ENCODE measurements at regions not wholly inside any gene's neighbourhood (a gene's known extent, or its start where the extent isn't known, plus 50 kb on each side); places are given as distances from the start of the nearest gene placed in this dataset.

- ATAC-seq (no peak), DNase-seq (no peak)
- Mint-ChIP-seq H3K4me1 (peaks cover 95% of the 10 kb centered on the region), H3K27ac (no peak overlapping the region), H3K27me3 (no peaks in the 10 kb centered on the region), H3K4me3 (peak overlapping the region in 1 of 2 donors; percentile 78), H3K9me3 (peaks cover 0 to 10% of the 10 kb centered on the region in 2 donors)
These were observed 260.0 kb upstream of the CRY1 start for GRCh38 chr12:107353312-107353711.

- ATAC-seq: no peak
- Mint-ChIP-seq H3K4me3 (peak overlapping the region in 1 of 2 donors; percentile 39), H3K27ac (peak overlapping the region in 1 of 2 donors; percentile 39), H3K9me3 (peaks cover 0 to 10% of the 10 kb centered on the region in 2 donors), H3K27me3 (no peaks in the 10 kb centered on the region), H3K4me1 (peaks cover 96% of the 10 kb centered on the region)
- no peak for DNase-seq
These were observed 261.7 kb upstream of the CRY1 start for GRCh38 chr12:107355004-107355565.

DNA sequence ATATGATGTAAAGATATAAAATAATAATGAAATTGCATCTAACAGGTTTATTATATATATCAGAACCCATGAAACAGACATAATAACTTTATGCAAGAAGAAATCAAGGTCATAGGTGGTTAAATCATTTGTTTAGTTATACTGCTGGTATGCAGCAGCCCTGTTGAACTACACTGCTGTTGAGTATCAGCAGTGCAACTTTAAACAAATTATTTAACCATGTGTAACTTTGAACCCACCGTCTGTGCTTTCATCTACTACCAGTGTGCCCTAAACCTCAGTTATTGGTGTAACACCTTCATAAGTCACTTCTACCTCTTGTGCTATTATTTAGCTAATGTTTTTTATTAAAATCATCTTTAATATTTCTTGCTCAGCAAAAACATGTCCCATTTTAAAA, 262.3 kb upstream of the CRY1 start:
- H3K4me3 Mint-ChIP-seq: no peak overlapping the region
- ATAC-seq (no peak), DNase-seq (no peak)
- H3K4me1 Mint-ChIP-seq: peaks cover 95% of the 10 kb centered on the region
- peaks cover 0 to 10% of the 10 kb centered on the region in 2 donors for H3K9me3 Mint-ChIP-seq
- no peaks in the 10 kb centered on the region for H3K27me3 Mint-ChIP-seq
- no peak overlapping the region for H3K27ac Mint-ChIP-seq

- H3K9me3 Mint-ChIP-seq: peaks cover 0 to 10% of the 10 kb centered on the region in 2 donors
- no peak for DNase-seq
- no peaks in the 10 kb centered on the region for H3K27me3 Mint-ChIP-seq
- H3K27ac Mint-ChIP-seq: no peak overlapping the region
- H3K4me1 Mint-ChIP-seq: peaks cover 91% of the 10 kb centered on the region
- peak; percentile 79 for ATAC-seq
- peak overlapping the region in 1 of 2 donors; percentile 33 for H3K4me3 Mint-ChIP-seq
These were observed 263.1 kb upstream of the CRY1 start for GRCh38 chr12:107356266-107356936.

- H3K4me3 Mint-ChIP-seq: peak overlapping the region in 1 of 2 donors; percentile 0
- H3K27me3 Mint-ChIP-seq: no peaks in the 10 kb centered on the region
- no peak overlapping the region for H3K27ac Mint-ChIP-seq
- peaks cover 91% of the 10 kb centered on the region for H3K4me1 Mint-ChIP-seq
- DNase-seq: no peak
- peaks cover 0 to 10% of the 10 kb centered on the region in 2 donors for H3K9me3 Mint-ChIP-seq
- no peak for ATAC-seq
These were observed 263.6 kb upstream of the CRY1 start for GRCh38 chr12:107356937-107357295.

DNA sequence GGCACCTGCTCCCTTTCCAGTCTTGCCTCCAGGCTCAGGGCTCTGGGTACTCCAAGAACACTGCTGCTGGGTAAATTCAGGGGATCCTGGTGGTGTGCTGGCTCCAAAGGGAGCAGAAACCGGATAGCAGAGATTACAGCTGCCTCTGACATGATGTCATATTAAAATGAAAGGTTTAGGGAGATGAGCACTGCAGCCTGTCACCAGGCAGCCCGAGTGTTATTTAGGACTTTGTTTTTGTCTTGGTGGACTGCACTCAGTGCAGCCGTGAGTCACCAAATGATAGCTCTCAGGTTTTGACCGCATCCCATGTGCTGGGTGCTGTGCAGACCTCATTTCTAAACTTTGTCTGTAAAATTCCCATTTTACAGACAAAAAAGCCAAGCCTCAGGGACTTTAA, 266.0 kb upstream of the CRY1 start:
- Mint-ChIP-seq H3K4me1 (peaks cover 80% of the 10 kb centered on the region), H3K4me3 (no peak overlapping the region), H3K27me3 (no peaks in the 10 kb centered on the region), H3K9me3 (peaks cover 0 to 2% of the 10 kb centered on the region in 2 donors), H3K27ac (no peak overlapping the region)
- ATAC-seq: no peak
- DNase-seq: no peak

DNA sequence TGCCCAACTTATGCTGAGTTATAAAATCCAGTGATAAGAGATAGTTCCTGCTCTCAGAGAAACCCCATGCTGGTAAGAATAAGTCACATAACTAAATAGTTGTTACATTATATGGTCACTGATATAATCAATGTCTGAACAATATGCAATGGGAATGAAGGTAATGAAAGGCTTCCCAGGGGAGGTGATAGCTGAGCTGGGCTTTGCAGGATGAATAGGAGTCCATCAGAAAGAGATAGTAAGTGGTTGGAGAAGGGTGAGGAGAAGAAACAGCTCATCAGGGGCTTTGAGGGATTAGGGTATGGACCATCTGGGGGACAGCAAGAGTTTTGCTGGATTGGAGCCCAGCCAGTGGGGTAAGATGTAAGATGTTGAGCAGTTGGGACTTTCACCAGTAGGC, 266.7 kb upstream of the CRY1 start:
- Mint-ChIP-seq H3K27ac (no peak overlapping the region), H3K27me3 (no peaks in the 10 kb centered on the region), H3K4me3 (no peak overlapping the region), H3K4me1 (peaks cover 73% of the 10 kb centered on the region), H3K9me3 (no peaks in the 10 kb centered on the region)
- no peak for DNase-seq
- ATAC-seq: no peak

GRCh38 chr12:107360482-107360881, 267.1 kb upstream of the CRY1 start:
- no peak for ATAC-seq
- Mint-ChIP-seq H3K4me1 (peaks cover 71% of the 10 kb centered on the region), H3K9me3 (no peaks in the 10 kb centered on the region), H3K4me3 (no peak overlapping the region), H3K27ac (no peak overlapping the region), H3K27me3 (no peaks in the 10 kb centered on the region)
- DNase-seq: no peak

DNA sequence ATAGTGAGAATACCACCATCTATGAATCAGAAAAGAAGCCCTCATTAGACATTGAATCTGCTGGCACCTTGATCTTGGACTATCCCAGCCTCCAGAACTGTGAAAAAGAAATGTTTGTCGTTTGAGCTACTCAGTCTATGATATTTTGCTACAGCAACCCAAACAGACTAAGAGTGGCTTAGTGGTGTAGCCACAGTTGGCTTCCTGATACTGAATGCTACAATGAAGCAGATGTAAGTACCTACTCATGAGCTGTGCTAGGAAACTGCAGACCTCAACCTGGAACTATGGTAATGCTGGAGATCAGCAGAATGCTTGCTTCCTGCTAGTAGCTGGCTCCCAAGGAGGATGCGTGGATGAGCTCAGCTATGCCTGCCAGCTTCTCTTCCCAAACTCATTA, 268.6 kb upstream of the CRY1 start:
- H3K27ac Mint-ChIP-seq: no peak overlapping the region
- no peak for DNase-seq
- ATAC-seq: peak; percentile 59
- H3K4me3 Mint-ChIP-seq: no peak overlapping the region
- H3K27me3 Mint-ChIP-seq: no peaks in the 10 kb centered on the region
- H3K9me3 Mint-ChIP-seq: no peaks in the 10 kb centered on the region
- peaks cover 71% of the 10 kb centered on the region for H3K4me1 Mint-ChIP-seq

- DNase-seq (no peak), ATAC-seq (no peak)
- Mint-ChIP-seq H3K27ac (peak overlapping the region in 1 of 2 donors; percentile 40), H3K27me3 (no peaks in the 10 kb centered on the region), H3K9me3 (no peaks in the 10 kb centered on the region), H3K4me3 (no peak overlapping the region), H3K4me1 (peaks cover 74% of the 10 kb centered on the region)
These were observed 269.6 kb upstream of the CRY1 start for GRCh38 chr12:107362960-107363359.

DNA sequence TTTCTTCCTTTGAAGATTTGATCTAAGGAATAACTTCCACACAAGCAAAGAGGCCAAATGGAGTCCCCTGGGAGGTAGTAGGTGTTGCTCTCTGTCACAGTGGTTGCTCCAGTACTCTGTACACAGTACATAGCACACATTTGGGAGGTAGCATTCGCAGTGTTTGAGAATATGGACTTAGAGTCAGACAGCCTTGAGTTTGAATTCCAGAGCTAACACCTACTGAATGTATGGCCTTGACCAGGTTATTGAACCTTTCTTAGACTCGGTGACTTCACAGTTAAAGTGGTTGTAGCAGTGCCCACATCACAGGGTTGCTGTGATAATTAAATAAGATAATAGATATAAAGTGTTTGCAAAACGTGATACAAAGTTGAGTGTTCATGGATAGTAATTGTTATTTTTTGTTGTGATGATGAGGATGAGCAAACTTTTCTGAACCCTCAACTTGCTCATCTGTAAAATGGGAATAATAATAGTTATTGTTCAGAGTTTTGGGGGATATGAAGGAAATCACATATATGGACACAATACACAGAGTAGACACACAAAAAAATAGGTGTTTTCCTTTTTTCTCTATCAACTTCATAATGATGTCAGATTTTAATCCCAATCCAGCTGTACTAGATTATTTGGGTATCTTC, 271.6 kb upstream of the CRY1 start:
- no peak for DNase-seq
- no peak for ATAC-seq
- no peaks in the 10 kb centered on the region for H3K27me3 Mint-ChIP-seq
- H3K4me3 Mint-ChIP-seq: no peak overlapping the region
- no peaks in the 10 kb centered on the region for H3K9me3 Mint-ChIP-seq
- H3K4me1 Mint-ChIP-seq: peaks cover 74% of the 10 kb centered on the region
- H3K27ac Mint-ChIP-seq: no peak overlapping the region

DNA sequence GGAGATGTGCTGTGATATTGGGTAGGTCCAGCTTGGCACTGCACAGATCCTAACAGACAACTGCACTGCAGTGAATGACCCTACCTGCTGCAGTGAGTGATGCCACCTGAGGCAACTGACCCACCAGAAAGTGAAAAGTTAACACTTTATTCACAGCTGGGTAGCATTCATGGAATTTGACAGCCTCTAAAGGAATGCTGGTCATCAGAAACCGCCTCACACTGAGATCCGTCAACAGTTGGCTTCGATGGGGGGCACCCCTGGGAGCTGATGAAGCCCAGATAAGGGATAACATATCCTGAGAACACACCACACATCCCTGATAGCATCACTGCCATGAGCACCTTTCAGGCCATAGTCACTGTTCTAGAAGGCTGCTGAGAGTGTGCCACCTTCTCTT, 272.4 kb upstream of the CRY1 start:
- ATAC-seq (no peak), DNase-seq (no peak)
- H3K4me1 Mint-ChIP-seq: peaks cover 77% of the 10 kb centered on the region
- no peak overlapping the region for H3K4me3 Mint-ChIP-seq
- H3K27me3 Mint-ChIP-seq: no peaks in the 10 kb centered on the region
- H3K27ac Mint-ChIP-seq: no peak overlapping the region
- no peaks in the 10 kb centered on the region for H3K9me3 Mint-ChIP-seq

DNA sequence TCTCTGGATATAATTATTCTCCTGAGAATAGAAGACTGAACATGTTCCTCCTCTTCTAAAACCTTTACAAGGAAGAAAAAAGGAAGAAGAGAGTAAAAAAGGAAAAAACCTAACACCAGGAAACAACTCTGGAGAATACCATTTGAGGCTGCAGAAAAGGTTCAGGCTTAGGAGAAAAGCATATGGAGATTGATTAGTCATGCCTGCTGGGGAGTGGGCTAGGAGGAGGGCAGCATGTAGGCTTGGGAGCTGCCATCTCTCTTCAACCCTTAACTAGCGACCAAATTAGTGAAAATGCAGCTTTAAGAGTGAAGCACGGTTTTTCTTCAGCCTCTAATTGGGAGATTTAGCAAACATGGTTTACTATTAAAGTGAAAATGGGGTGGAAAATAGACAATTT, 273.0 kb upstream of the CRY1 start:
- no peaks in the 10 kb centered on the region for H3K9me3 Mint-ChIP-seq
- no peaks in the 10 kb centered on the region for H3K27me3 Mint-ChIP-seq
- ATAC-seq (no peak), DNase-seq (no peak)
- peaks cover 80% of the 10 kb centered on the region for H3K4me1 Mint-ChIP-seq
- H3K27ac Mint-ChIP-seq: peak overlapping the region in 1 of 2 donors; percentile 61
- no peak overlapping the region for H3K4me3 Mint-ChIP-seq

DNA sequence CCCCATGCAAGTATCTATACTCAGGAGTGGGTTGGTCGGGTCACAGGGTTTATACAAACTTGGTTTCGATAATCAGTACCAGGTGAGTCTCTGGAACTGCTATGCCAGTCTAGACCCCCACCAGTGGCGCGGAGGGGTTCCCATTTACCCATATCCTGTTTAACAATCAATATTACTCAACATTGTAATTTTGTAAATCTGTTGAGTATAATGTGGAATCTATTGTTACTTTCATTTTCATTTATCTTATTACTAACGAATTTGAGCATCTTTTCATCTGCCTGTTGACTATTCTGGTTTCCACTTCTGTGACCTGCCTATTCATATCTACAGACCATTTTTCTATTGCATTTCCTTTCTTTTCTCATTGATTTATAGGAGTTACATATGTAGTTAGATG, 275.2 kb upstream of the CRY1 start:
- peaks cover 83% of the 10 kb centered on the region for H3K4me1 Mint-ChIP-seq
- ATAC-seq: peak; percentile 61
- no peaks in the 10 kb centered on the region for H3K9me3 Mint-ChIP-seq

DNA sequence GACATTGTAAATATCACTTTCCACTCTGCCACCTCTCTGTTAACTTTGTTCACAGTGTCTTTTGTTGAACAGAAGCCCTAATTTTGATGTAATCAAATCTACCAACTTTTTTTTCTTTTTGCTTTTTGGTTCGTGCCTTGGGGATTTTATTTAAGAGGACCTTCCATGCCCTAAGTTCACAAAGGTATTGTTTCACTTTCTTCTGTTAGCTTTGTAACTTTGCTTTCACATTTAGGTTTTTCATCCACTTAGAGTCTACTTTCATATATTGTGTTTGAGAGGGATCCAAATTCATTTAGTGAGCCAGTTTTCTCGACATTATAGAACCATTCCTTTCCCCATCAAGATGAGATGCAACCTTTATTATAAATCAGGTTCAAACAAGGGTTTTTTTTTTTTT, 275.7 kb upstream of the CRY1 start:
- H3K27me3 Mint-ChIP-seq: no peaks in the 10 kb centered on the region
- H3K27ac Mint-ChIP-seq: peak overlapping the region; percentile 94 to 99

More for the DNA sequence above, 275.2 kb upstream of the CRY1 start:
- H3K27me3 Mint-ChIP-seq: no peaks in the 10 kb centered on the region
- DNase-seq: peak in 1 of 2 donors; percentile 52
- H3K27ac Mint-ChIP-seq: peak overlapping the region; percentile 94 to 99
- H3K4me3 Mint-ChIP-seq: peak overlapping the region; percentile 69 to 82

DNA sequence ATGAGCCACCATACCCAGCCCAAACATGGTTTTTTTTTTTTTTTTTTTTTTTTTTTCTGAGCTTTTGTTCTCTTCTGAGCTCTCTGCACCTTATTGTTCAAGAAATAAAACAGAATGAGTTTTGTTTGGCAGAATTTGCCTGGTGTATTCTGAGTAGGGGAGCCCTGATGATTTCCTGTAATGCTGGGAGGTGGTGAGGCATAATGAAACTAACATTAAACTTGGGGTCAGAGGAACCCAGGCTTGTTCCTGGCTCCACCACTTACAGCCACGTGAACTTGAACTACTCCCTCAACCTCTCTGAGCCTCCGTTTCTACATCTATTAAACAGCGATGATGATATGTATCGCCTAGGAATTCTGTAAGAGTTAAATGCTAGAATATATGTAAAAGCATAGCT, 276.3 kb upstream of the CRY1 start:
- Mint-ChIP-seq H3K27ac (peak overlapping the region; percentile 94 to 99), H3K27me3 (no peaks in the 10 kb centered on the region), H3K4me3 (peak overlapping the region; percentile 69 to 82), H3K9me3 (no peaks in the 10 kb centered on the region), H3K4me1 (peaks cover 94% of the 10 kb centered on the region)
- ATAC-seq (peak; percentile 75), DNase-seq (peak; percentile 54 to 65)

More for the DNA sequence above, 275.7 kb upstream of the CRY1 start:
- DNase-seq (no peak), ATAC-seq (no peak)
- H3K4me3 Mint-ChIP-seq: peak overlapping the region; percentile 69 to 82
- H3K9me3 Mint-ChIP-seq: no peaks in the 10 kb centered on the region
- peaks cover 87% of the 10 kb centered on the region for H3K4me1 Mint-ChIP-seq

Measured in stimulated activated naive CD8-positive, alpha-beta T cell treated with anti-CD3 and anti-CD28 coated beads, Interleukin-15, amount 100 ng/mL, for 72 hours (primary cell).